Fibroblast of the aortic adventitia (primary cell): ENCODE measurements at regions not wholly inside any gene's neighbourhood (a gene's known extent, or its start where the extent isn't known, plus 50 kb on each side); places are given as distances from the start of the nearest gene placed in this dataset. TPM values are rescaled to one million over a fixed set of nuclear protein-coding genes. Genes with fewer than 3 reads are reported as not detected.

ENCODE experiments used
- DNase-seq: peaks from one replicate; pipeline ENCODE4 v3.0.0-alpha.2; 2010; ENCODE audit warnings: low read depth
- H3K4me3 ChIP-seq: 2 replicates; pipeline ENCODE4 v1.5.1; 2011; ENCODE audit warnings: low read depth, mild to moderate bottlenecking, control low read depth, low read length, moderate library complexity
- CTCF ChIP-seq: IDR thresholded peaks from 2 replicates; pipeline ENCODE4 v1.5.1; 2011; ENCODE audit warnings: mild to moderate bottlenecking, low read length, control low read depth, inconsistent platforms; ENCODE audit not compliant: insufficient read depth
- small RNA-seq: library from RNA; depleted of rRNA; stranded (forward); fragments of <200 nt; gene quantifications from one replicate; pipeline ENCODE3, GENCODE V24; 2012

GRCh38 chr12:68557011-68557730 is 53.5 kb upstream of the RAP1B start:
- peak; percentile 7 for TF ChIP-seq CTCF
- DNase-seq, result peak; percentile 91
- no peak overlapping the region for H3K4me3 ChIP-seq

GRCh38 chr12:68559246-68559645 is 51.5 kb upstream of the RAP1B start:
- no peak overlapping the region for H3K4me3 ChIP-seq
- no peak for TF ChIP-seq CTCF
- DNase-seq, result peak; percentile 18

- peak; percentile 49 for DNase-seq
- TF ChIP-seq CTCF, result no peak
- no peak overlapping the region for H3K4me3 ChIP-seq
Observed at GRCh38 chr12:68559984-68560850, 50.5 kb upstream of the RAP1B start.

- no peak for TF ChIP-seq CTCF
- no peak overlapping the region for H3K4me3 ChIP-seq
- no peak for DNase-seq
Observed at GRCh38 chr12:68560851-68561422, 49.8 kb upstream of the RAP1B start.

Small RNA genes in the stretch of these regions (small RNA-seq; reads per million reads assigned to genes)
- gene AC008033.2, result not detected
